ENCODE measurements at regions not wholly inside any gene's neighbourhood (a gene's known extent, or its start where the extent isn't known, plus 50 kb on each side); places are given as distances from the start of the nearest gene placed in this dataset.
"Not testable (repeated sequence)": the region's sequence is repeated elsewhere in the genome, so short reads cannot be mapped to it uniquely, and the experiment has no call there.

GRCh38 chr18:14432371-14432770 lies 111.0 kb downstream of the POTEC start:
- H3K9me3 Mint-ChIP-seq (ENCODE audit: unreplicated experiment); H3K27ac Mint-ChIP-seq (ENCODE audit: low read depth, unreplicated experiment); H3K36me3 Mint-ChIP-seq (ENCODE audit: insufficient read depth, unreplicated experiment); H3K4me1 Mint-ChIP-seq (ENCODE audit: insufficient read depth, unreplicated experiment); intact Hi-C loops (cut with micrococcal nuclease); H3K27me3 Mint-ChIP-seq (ENCODE audit: insufficient read depth, unreplicated experiment); DNase-seq (ENCODE audit: unreplicated experiment); CTCF ChIA-PET; POLR2A ChIA-PET; BruUV-seq (replicated peaks): not testable (repeated sequence)
- peak overlapping the region; percentile 40 for H3K4me3 Mint-ChIP-seq (ENCODE audit: unreplicated experiment)

- H3K27me3 Mint-ChIP-seq (ENCODE audit: insufficient read depth, unreplicated experiment); H3K36me3 Mint-ChIP-seq (ENCODE audit: insufficient read depth, unreplicated experiment); POLR2A ChIA-PET; BruUV-seq (replicated peaks); H3K9me3 Mint-ChIP-seq (ENCODE audit: unreplicated experiment); H3K4me1 Mint-ChIP-seq (ENCODE audit: insufficient read depth, unreplicated experiment); intact Hi-C loops (cut with micrococcal nuclease): not testable (repeated sequence)
- DNase-seq (ENCODE audit: unreplicated experiment) = peak; percentile 86
- Mint-ChIP-seq H3K27ac (ENCODE audit: low read depth, unreplicated experiment) (peak overlapping the region; percentile 81), H3K4me3 (ENCODE audit: unreplicated experiment) (peak overlapping the region; percentile 83)
- CTCF ChIA-PET = interaction anchor here (0.7 kb wide), 1 partner anchor 35 kb away, joined by 3 read pairs; no protein-coding TSS in a partner anchor
These were observed 112.3 kb downstream of the POTEC start for GRCh38 chr18:14431031-14431521.

- TF ChIP-seq CTCF (IDR thresholded peaks at IDR 0.05; ENCODE audit: unreplicated experiment) = peak; percentile 42
- BruUV-seq (replicated peaks); H3K9me3 Mint-ChIP-seq (ENCODE audit: unreplicated experiment): not testable (repeated sequence)
These were observed 127.6 kb downstream of the POTEC start for GRCh38 chr18:14415806-14416205.

GRCh38 chr18:14415399-14415798 lies 128.0 kb downstream of the POTEC start:
- peak; percentile 5 for DNase-seq (ENCODE audit: unreplicated experiment)
- BruUV-seq (replicated peaks); H3K27ac Mint-ChIP-seq (ENCODE audit: low read depth, unreplicated experiment); H3K4me1 Mint-ChIP-seq (ENCODE audit: insufficient read depth, unreplicated experiment); H3K27me3 Mint-ChIP-seq (ENCODE audit: insufficient read depth, unreplicated experiment); POLR2A ChIA-PET; intact Hi-C loops (cut with micrococcal nuclease); H3K36me3 Mint-ChIP-seq (ENCODE audit: insufficient read depth, unreplicated experiment); H3K9me3 Mint-ChIP-seq (ENCODE audit: unreplicated experiment): not testable (repeated sequence)
- H3K4me3 Mint-ChIP-seq (ENCODE audit: unreplicated experiment) = peak overlapping the region; percentile 53
- CTCF ChIA-PET = interaction anchor here (1.3 kb wide), 1 partner anchor 607 kb away, joined by 4 read pairs; no protein-coding TSS in a partner anchor

More at GRCh38 chr18:14415806-14416205, 127.6 kb downstream of the POTEC start:
- peak overlapping the region; percentile 53 for H3K4me3 Mint-ChIP-seq (ENCODE audit: unreplicated experiment)
- H3K27ac Mint-ChIP-seq (ENCODE audit: low read depth, unreplicated experiment); intact Hi-C loops (cut with micrococcal nuclease); H3K36me3 Mint-ChIP-seq (ENCODE audit: insufficient read depth, unreplicated experiment); H3K27me3 Mint-ChIP-seq (ENCODE audit: insufficient read depth, unreplicated experiment); POLR2A ChIA-PET; H3K4me1 Mint-ChIP-seq (ENCODE audit: insufficient read depth, unreplicated experiment): not testable (repeated sequence)
- CTCF ChIA-PET = interaction anchor here (0.8 to 1.3 kb wide), 2 partner anchors 605 to 607 kb away, joined by 3 to 4 read pairs; no protein-coding TSS in a partner anchor
- peak; percentile 46 for DNase-seq (ENCODE audit: unreplicated experiment)

- TF ChIP-seq CTCF (IDR thresholded peaks at IDR 0.05; ENCODE audit: unreplicated experiment) = peak; percentile 25
- intact Hi-C loops (cut with micrococcal nuclease); H3K27ac Mint-ChIP-seq (ENCODE audit: low read depth, unreplicated experiment); H3K4me3 Mint-ChIP-seq (ENCODE audit: unreplicated experiment); H3K9me3 Mint-ChIP-seq (ENCODE audit: unreplicated experiment); H3K27me3 Mint-ChIP-seq (ENCODE audit: insufficient read depth, unreplicated experiment); BruUV-seq (replicated peaks); H3K36me3 Mint-ChIP-seq (ENCODE audit: insufficient read depth, unreplicated experiment); POLR2A ChIA-PET; H3K4me1 Mint-ChIP-seq (ENCODE audit: insufficient read depth, unreplicated experiment): not testable (repeated sequence)
- DNase-seq (ENCODE audit: unreplicated experiment) = peak; percentile 9
- CTCF ChIA-PET = interaction anchor here (0.6 kb wide), 1 partner anchor 583 kb away, joined by 3 read pairs; no protein-coding TSS in a partner anchor
These were observed 147.9 kb downstream of the POTEC start for GRCh38 chr18:14395533-14395932.

GRCh38 chr18:14393563-14394103 lies 149.8 kb downstream of the POTEC start:
- H3K9me3 Mint-ChIP-seq (ENCODE audit: unreplicated experiment); intact Hi-C loops (cut with micrococcal nuclease); BruUV-seq (replicated peaks): not testable (repeated sequence)

GRCh38 chr18:14392604-14393003 lies 150.8 kb downstream of the POTEC start:
- H3K36me3 Mint-ChIP-seq (ENCODE audit: insufficient read depth, unreplicated experiment); DNase-seq (ENCODE audit: unreplicated experiment); H3K4me1 Mint-ChIP-seq (ENCODE audit: insufficient read depth, unreplicated experiment); H3K27ac Mint-ChIP-seq (ENCODE audit: low read depth, unreplicated experiment); CTCF ChIA-PET; POLR2A ChIA-PET; BruUV-seq (replicated peaks); intact Hi-C loops (cut with micrococcal nuclease); H3K4me3 Mint-ChIP-seq (ENCODE audit: unreplicated experiment); H3K9me3 Mint-ChIP-seq (ENCODE audit: unreplicated experiment); H3K27me3 Mint-ChIP-seq (ENCODE audit: insufficient read depth, unreplicated experiment): not testable (repeated sequence)

More at GRCh38 chr18:14393563-14394103, 149.8 kb downstream of the POTEC start:
- H3K4me1 Mint-ChIP-seq (ENCODE audit: insufficient read depth, unreplicated experiment); DNase-seq (ENCODE audit: unreplicated experiment); H3K4me3 Mint-ChIP-seq (ENCODE audit: unreplicated experiment); H3K27ac Mint-ChIP-seq (ENCODE audit: low read depth, unreplicated experiment); POLR2A ChIA-PET; H3K27me3 Mint-ChIP-seq (ENCODE audit: insufficient read depth, unreplicated experiment); H3K36me3 Mint-ChIP-seq (ENCODE audit: insufficient read depth, unreplicated experiment): not testable (repeated sequence)
- CTCF ChIA-PET = interaction anchor here (0.6 kb wide), 1 partner anchor 1289 kb away, joined by 3 read pairs; no protein-coding TSS in a partner anchor

GRCh38 chr18:14384961-14385360 lies 158.4 kb downstream of the POTEC start:
- H3K9me3 Mint-ChIP-seq (ENCODE audit: unreplicated experiment); DNase-seq (ENCODE audit: unreplicated experiment); H3K4me1 Mint-ChIP-seq (ENCODE audit: insufficient read depth, unreplicated experiment); intact Hi-C loops (cut with micrococcal nuclease); H3K27me3 Mint-ChIP-seq (ENCODE audit: insufficient read depth, unreplicated experiment); BruUV-seq (replicated peaks); H3K4me3 Mint-ChIP-seq (ENCODE audit: unreplicated experiment); POLR2A ChIA-PET; CTCF ChIA-PET; H3K27ac Mint-ChIP-seq (ENCODE audit: low read depth, unreplicated experiment); H3K36me3 Mint-ChIP-seq (ENCODE audit: insufficient read depth, unreplicated experiment): not testable (repeated sequence)

All from MCF 10A (cell line).